ENCODE measurements at regions not wholly inside any gene's neighbourhood (a gene's known extent, or its start where the extent isn't known, plus 50 kb on each side); places are given as distances from the start of the nearest gene placed in this dataset.

- Mint-ChIP-seq H3K27ac (no peak overlapping the region), H3K4me1 (no peaks in the 10 kb centered on the region), H3K4me3 (no peak overlapping the region), H3K27me3 (ENCODE audit: insufficient read depth) (no peaks in the 10 kb centered on the region), H3K9me3 (no peaks in the 10 kb centered on the region), H3K36me3 (ENCODE audit: low read depth) (no peaks in the 10 kb centered on the region)
- no peak for TF ChIP-seq CTCF (conservative IDR thresholded peaks at IDR 0.05)
- no peaks in the 10 kb centered on the region for H3K27me3 ChIP-seq (ENCODE audit: control insufficient read depth, insufficient read depth, low read length, poor library complexity, severe bottlenecking)
- 96 to 99% methylated on average over 7 to 10 of the region's 10 CpGs for WGBS, 2 experiments (ENCODE audit: insufficient coverage in 1 of 2, insufficient read length in 1 of 2)
- H3K9me3 ChIP-seq (ENCODE audit: control insufficient read depth, low read length) = no peaks in the 10 kb centered on the region
- no peaks in the 10 kb centered on the region for H3K4me1 ChIP-seq (ENCODE audit: control insufficient read depth, insufficient read depth, low read length)
- no peak overlapping the region for H3K27ac ChIP-seq (ENCODE audit: low read depth, low read length)
- no peak for DNase-seq
- H3K9ac ChIP-seq (ENCODE audit: extremely low read depth, low read length, poor library complexity, severe bottlenecking) = no peak overlapping the region
- H3K4me3 ChIP-seq (ENCODE audit: low read length) = no peak overlapping the region
- no peaks in the 10 kb centered on the region for H3K36me3 ChIP-seq (ENCODE audit: control insufficient read depth, insufficient read depth, low read length)
Observed at GRCh38 chr1:196088541-196088940, 519.7 kb downstream of the KCNT2 start.

- no peak for DNase-seq
- no peak overlapping the region for H3K4me3 Mint-ChIP-seq
- Histone ChIP-seq H3K36me3 (ENCODE audit: control insufficient read depth, insufficient read depth, low read length) (no peaks in the 10 kb centered on the region), H3K9ac (ENCODE audit: extremely low read depth, low read length, poor library complexity, severe bottlenecking) (no peak overlapping the region), H3K4me1 (ENCODE audit: control insufficient read depth, insufficient read depth, low read length) (no peaks in the 10 kb centered on the region), H3K27ac (ENCODE audit: low read depth, low read length) (no peak overlapping the region), H3K4me3 (ENCODE audit: low read length) (no peak overlapping the region), H3K27me3 (ENCODE audit: control insufficient read depth, insufficient read depth, low read length, poor library complexity, severe bottlenecking) (no peaks in the 10 kb centered on the region), H3K9me3 (ENCODE audit: control insufficient read depth, low read length) (no peaks in the 10 kb centered on the region)
- 100% methylated on average over 3 of the region's 3 CpGs; no CpG with 5 or more reads in 1 of the 2 experiments for WGBS, 2 experiments (ENCODE audit: insufficient coverage in 1 of 2, insufficient read length in 1 of 2)
- H3K36me3 Mint-ChIP-seq (ENCODE audit: low read depth) = no peaks in the 10 kb centered on the region
- H3K27me3 Mint-ChIP-seq (ENCODE audit: insufficient read depth) = no peaks in the 10 kb centered on the region
- TF ChIP-seq CTCF (conservative IDR thresholded peaks at IDR 0.05) = no peak
- no peaks in the 10 kb centered on the region for H3K4me1 Mint-ChIP-seq
- H3K9me3 Mint-ChIP-seq = no peaks in the 10 kb centered on the region
- H3K27ac Mint-ChIP-seq = peak overlapping the region; percentile 15
Observed at GRCh38 chr1:196078691-196079090, 529.5 kb downstream of the KCNT2 start.

GRCh38 chr1:196075621-196076020 lies 532.6 kb downstream of the KCNT2 start:
- no peak for DNase-seq
- Mint-ChIP-seq H3K27ac (no peak overlapping the region), H3K4me3 (no peak overlapping the region), H3K36me3 (ENCODE audit: low read depth) (no peaks in the 10 kb centered on the region), H3K4me1 (no peaks in the 10 kb centered on the region), H3K9me3 (no peaks in the 10 kb centered on the region), H3K27me3 (ENCODE audit: insufficient read depth) (no peaks in the 10 kb centered on the region)
- Histone ChIP-seq H3K9ac (ENCODE audit: extremely low read depth, low read length, poor library complexity, severe bottlenecking) (no peak overlapping the region), H3K27me3 (ENCODE audit: control insufficient read depth, insufficient read depth, low read length, poor library complexity, severe bottlenecking) (no peaks in the 10 kb centered on the region), H3K4me3 (ENCODE audit: low read length) (no peak overlapping the region), H3K27ac (ENCODE audit: low read depth, low read length) (no peak overlapping the region), H3K4me1 (ENCODE audit: control insufficient read depth, insufficient read depth, low read length) (no peaks in the 10 kb centered on the region), H3K36me3 (ENCODE audit: control insufficient read depth, insufficient read depth, low read length) (no peaks in the 10 kb centered on the region), H3K9me3 (ENCODE audit: control insufficient read depth, low read length) (no peaks in the 10 kb centered on the region)
- 83 to 86% methylated on average over 1 of the region's 1 CpG for WGBS, 2 experiments (ENCODE audit: insufficient coverage in 1 of 2, insufficient read length in 1 of 2)
- TF ChIP-seq CTCF (conservative IDR thresholded peaks at IDR 0.05) = no peak
